ENCODE measurements at regions not wholly inside any gene's neighbourhood (a gene's known extent, or its start where the extent isn't known, plus 50 kb on each side); places are given as distances from the start of the nearest gene placed in this dataset.
"Not testable (repeated sequence)": the region's sequence is repeated elsewhere in the genome, so short reads cannot be mapped to it uniquely, and the experiment has no call there.

- no peaks in the 10 kb centered on the region for H3K9me3 ChIP-seq
- DNase-seq: no peak
- H3K36me3 ChIP-seq: no peaks in the 10 kb centered on the region
- TF ChIP-seq, protein P1, sequence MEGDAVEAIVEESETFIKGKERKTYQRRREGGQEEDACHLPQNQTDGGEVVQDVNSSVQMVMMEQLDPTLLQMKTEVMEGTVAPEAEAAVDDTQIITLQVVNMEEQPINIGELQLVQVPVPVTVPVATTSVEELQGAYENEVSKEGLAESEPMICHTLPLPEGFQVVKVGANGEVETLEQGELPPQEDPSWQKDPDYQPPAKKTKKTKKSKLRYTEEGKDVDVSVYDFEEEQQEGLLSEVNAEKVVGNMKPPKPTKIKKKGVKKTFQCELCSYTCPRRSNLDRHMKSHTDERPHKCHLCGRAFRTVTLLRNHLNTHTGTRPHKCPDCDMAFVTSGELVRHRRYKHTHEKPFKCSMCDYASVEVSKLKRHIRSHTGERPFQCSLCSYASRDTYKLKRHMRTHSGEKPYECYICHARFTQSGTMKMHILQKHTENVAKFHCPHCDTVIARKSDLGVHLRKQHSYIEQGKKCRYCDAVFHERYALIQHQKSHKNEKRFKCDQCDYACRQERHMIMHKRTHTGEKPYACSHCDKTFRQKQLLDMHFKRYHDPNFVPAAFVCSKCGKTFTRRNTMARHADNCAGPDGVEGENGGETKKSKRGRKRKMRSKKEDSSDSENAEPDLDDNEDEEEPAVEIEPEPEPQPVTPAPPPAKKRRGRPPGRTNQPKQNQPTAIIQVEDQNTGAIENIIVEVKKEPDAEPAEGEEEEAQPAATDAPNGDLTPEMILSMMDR (IDR thresholded peaks at IDR 0.05; ENCODE audit: low read depth, low read length): no peak
- H3K4me1 ChIP-seq: no peaks in the 10 kb centered on the region
- no peaks in the 10 kb centered on the region for H3K27me3 ChIP-seq
- H3K4me3 ChIP-seq (ENCODE audit: low read depth, low read length): no peak overlapping the region
These were observed 692.9 kb upstream of the HS6ST1 start for GRCh38 chr2:129011466-129012061.

GRCh38 chr2:129014432-129014831 lies 695.8 kb upstream of the HS6ST1 start:
- Histone ChIP-seq H3K9me3 (no peaks in the 10 kb centered on the region), H3K27me3 (no peaks in the 10 kb centered on the region), H3K4me3 (ENCODE audit: low read depth, low read length) (no peak overlapping the region), H3K4me1 (no peaks in the 10 kb centered on the region), H3K36me3 (no peaks in the 10 kb centered on the region)
- TF ChIP-seq, protein P1 (IDR thresholded peaks at IDR 0.05; ENCODE audit: low read depth, low read length): no peak
- DNase-seq: no peak

DNA sequence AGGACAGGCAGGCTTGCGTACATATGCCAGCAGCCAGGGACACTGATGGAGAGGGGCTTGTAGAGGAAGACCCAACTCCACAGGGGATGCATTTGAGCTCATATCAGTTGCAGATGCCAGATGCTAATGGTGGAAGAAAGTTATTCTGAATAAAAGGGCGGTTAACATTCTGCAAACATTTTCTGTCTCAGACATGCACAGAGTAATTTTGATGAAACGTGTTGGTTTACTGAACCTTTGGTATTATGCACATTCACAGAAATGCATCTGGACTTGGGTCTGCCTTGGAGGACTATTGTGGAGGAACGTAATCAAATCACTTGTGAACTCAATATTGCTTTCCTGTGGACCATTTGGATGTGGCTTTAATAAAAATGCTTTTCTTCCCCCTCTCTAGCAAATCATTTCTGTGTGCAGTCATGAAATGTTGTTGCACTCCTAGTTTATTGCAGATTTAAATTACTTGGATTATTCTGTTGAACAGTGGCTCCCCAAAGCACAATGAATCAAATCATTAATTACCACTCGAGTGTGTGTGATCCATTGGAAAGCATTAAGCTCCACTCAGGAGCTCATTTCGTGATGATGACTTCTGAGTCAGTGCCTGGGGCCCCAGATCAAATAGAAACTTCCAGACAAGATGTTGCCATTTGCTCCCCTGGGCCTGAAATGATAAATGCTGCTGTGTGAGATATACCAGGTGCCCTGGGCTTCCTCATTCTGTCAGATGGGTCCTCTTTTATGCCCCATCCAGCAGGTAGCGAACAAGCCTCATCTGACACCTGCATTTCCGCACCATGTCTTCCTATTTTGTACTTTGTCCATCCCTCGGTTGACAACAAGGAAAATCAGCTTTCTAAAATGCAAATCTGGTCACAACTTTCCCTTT lies 697.0 kb upstream of the HS6ST1 start:
- Histone ChIP-seq H3K4me1 (no peaks in the 10 kb centered on the region), H3K27me3 (no peaks in the 10 kb centered on the region), H3K9me3 (no peaks in the 10 kb centered on the region), H3K4me3 (ENCODE audit: low read depth, low read length) (no peak overlapping the region), H3K36me3 (no peaks in the 10 kb centered on the region)
- TF ChIP-seq, protein P1 (IDR thresholded peaks at IDR 0.05; ENCODE audit: low read depth, low read length): no peak
- DNase-seq: no peak

- no peaks in the 10 kb centered on the region for H3K27me3 ChIP-seq
- no peak for DNase-seq
- no peak overlapping the region for H3K4me3 ChIP-seq (ENCODE audit: low read depth, low read length)
- H3K4me1 ChIP-seq: no peaks in the 10 kb centered on the region
- no peaks in the 10 kb centered on the region for H3K9me3 ChIP-seq
- TF ChIP-seq, protein P1 (IDR thresholded peaks at IDR 0.05; ENCODE audit: low read depth, low read length): no peak
- no peaks in the 10 kb centered on the region for H3K36me3 ChIP-seq
These were observed 698.3 kb upstream of the HS6ST1 start for GRCh38 chr2:129016972-129017371.

DNA sequence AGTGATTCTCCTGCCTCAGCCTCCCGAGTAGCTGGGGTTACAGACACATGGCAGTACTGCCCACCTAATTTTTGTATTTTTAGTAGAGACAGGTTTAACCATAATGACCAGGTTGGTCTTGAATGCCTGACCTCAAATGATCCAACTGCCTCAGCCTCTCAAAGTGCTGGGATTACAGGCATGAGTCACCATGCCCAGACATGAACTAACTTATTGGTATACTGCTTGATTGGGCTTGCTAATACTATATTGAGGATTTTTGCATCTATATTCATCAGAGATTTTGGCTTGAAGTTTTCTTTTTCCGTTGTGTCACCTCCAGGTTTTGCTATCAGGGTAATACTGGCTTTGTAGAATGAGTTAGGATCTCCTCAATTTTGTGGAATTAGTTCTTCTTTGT lies 706.1 kb upstream of the HS6ST1 start:
- TF ChIP-seq, protein P1 (IDR thresholded peaks at IDR 0.05; ENCODE audit: low read depth, low read length): no peak
- H3K4me3 ChIP-seq (ENCODE audit: low read depth, low read length): no peak overlapping the region
- no peaks in the 10 kb centered on the region for H3K4me1 ChIP-seq
- no peaks in the 10 kb centered on the region for H3K27me3 ChIP-seq
- no peaks in the 10 kb centered on the region for H3K36me3 ChIP-seq
- DNase-seq: no peak
- H3K9me3 ChIP-seq: no peaks in the 10 kb centered on the region

DNA sequence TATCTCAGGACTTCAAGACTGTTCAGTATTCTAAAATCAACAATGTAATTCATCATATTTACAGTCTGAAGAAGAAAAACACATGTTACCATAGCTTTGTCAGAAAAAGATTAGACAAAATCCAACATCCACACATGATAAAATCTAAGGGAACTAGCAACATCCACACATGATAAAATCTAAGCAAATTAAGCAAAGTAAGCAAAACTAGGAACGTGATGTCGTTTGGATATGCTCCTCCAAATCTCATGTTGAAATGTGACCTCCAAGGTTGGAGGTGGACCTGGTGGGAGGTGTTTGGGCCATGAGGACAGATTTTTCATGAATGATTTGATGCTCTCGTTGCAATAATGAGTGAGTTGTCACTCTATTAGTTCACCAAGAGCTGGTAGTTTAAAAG lies 717.3 kb upstream of the HS6ST1 start:
- TF ChIP-seq, protein P1 (IDR thresholded peaks at IDR 0.05; ENCODE audit: low read depth, low read length): no peak
- Histone ChIP-seq H3K36me3 (no peaks in the 10 kb centered on the region), H3K27me3 (no peaks in the 10 kb centered on the region), H3K4me3 (ENCODE audit: low read depth, low read length) (no peak overlapping the region), H3K9me3 (no peaks in the 10 kb centered on the region), H3K4me1 (no peaks in the 10 kb centered on the region)
- no peak for DNase-seq

DNA sequence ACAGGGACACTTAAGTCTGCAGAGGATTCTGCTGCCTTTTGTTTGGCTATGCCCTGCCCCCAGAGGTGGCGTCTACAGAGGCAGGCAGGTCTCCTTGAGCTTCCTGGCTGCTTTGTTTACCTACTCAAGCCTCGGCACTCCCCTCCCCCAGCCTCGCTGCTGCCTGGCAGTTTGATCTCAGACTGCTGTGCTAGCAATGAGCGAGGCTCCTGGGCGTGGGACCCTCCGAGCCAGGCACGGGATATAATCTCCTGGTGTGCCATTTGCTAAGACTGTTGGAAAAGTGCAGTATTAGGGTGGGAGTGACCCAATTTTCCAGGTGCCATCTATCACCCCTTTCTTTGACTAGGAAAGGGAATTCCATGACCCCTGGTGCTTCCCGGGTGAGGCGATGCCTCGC lies 725.0 kb upstream of the HS6ST1 start:
- H3K4me3 ChIP-seq (ENCODE audit: low read depth, low read length); H3K9me3 ChIP-seq; H3K36me3 ChIP-seq; H3K27me3 ChIP-seq; DNase-seq; H3K4me1 ChIP-seq: not testable (repeated sequence)

DNA sequence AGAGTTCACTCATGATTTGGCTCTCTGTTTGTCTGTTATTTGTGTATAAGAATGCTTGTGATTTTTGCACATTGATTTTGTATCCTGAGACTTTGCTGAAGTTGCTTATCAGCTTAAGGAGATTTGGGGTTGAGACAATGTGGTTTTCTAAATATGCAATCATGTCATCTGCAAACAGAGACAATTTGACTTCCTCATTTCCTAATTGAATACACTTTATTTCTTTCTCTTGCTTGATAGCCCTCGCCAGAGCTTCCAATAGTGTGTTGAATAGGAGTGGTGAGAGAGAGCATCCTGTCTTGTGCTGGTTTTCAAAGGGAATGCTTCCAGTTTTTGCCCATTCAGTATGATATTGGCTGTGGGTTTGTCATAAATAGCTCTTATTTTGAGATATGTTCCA lies 727.8 kb upstream of the HS6ST1 start:
- not testable (repeated sequence) for DNase-seq; H3K27me3 ChIP-seq; H3K9me3 ChIP-seq; H3K4me1 ChIP-seq; H3K4me3 ChIP-seq (ENCODE audit: low read depth, low read length); H3K36me3 ChIP-seq
